VCaP (cell line): ENCODE measurements at regions not wholly inside any gene's neighbourhood (a gene's known extent, or its start where the extent isn't known, plus 50 kb on each side); places are given as distances from the start of the nearest gene placed in this dataset.

Source experiments
- H3K27ac ChIP-seq: fragments of 450-650 bp; 2 replicates; pipeline ENCODE4 v1.5.1; 2017
- TF ChIP-seq, protein P1 (sequence below): fragments of 450-650 bp; conservative IDR thresholded peaks from 2 replicates; pipeline ENCODE4 v1.5.1; 2017; ENCODE audit warnings: mild to moderate bottlenecking, moderate library complexity

DNA sequence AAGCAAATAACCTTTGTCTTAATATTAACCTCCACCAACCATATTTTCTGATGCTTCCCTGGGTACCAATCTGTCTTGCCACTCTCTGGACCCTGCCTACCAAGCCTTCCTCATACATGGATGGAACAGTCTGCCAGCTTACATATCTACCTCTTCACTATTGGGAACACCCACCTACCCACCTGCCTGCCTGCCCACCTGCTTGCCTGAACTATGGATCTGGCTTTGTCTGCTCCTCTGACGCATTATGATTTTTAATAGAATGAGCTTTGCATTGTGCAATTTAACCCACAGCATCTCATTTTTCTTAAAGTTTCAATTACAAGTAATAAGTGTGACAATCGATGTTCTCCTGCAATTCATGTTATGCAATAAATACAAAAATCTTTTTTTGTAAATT is 137.9 kb upstream of the LSM8 start:
- TF ChIP-seq, protein P1, sequence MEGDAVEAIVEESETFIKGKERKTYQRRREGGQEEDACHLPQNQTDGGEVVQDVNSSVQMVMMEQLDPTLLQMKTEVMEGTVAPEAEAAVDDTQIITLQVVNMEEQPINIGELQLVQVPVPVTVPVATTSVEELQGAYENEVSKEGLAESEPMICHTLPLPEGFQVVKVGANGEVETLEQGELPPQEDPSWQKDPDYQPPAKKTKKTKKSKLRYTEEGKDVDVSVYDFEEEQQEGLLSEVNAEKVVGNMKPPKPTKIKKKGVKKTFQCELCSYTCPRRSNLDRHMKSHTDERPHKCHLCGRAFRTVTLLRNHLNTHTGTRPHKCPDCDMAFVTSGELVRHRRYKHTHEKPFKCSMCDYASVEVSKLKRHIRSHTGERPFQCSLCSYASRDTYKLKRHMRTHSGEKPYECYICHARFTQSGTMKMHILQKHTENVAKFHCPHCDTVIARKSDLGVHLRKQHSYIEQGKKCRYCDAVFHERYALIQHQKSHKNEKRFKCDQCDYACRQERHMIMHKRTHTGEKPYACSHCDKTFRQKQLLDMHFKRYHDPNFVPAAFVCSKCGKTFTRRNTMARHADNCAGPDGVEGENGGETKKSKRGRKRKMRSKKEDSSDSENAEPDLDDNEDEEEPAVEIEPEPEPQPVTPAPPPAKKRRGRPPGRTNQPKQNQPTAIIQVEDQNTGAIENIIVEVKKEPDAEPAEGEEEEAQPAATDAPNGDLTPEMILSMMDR = no peak
- no peak overlapping the region for H3K27ac ChIP-seq

DNA sequence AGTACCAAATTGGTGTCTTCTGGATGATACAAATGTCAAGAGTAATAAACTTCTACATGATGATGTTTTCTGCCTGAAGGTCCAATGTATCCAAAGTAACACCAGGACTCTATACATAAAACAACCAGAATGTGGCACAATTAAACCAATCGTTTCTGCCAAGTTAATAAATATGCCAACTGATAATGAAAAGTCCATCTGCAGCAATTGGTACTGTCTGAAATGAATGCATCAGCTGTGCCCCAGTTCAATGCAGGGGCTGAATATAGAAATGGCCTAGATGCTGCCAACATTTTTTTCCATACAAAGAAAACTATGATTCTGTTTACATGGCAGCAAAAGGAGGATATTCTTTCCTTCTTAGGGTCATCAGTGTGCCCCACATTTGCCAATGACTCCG is 137.2 kb upstream of the LSM8 start:
- H3K27ac ChIP-seq = no peak overlapping the region
- TF ChIP-seq, protein P1 = no peak

DNA sequence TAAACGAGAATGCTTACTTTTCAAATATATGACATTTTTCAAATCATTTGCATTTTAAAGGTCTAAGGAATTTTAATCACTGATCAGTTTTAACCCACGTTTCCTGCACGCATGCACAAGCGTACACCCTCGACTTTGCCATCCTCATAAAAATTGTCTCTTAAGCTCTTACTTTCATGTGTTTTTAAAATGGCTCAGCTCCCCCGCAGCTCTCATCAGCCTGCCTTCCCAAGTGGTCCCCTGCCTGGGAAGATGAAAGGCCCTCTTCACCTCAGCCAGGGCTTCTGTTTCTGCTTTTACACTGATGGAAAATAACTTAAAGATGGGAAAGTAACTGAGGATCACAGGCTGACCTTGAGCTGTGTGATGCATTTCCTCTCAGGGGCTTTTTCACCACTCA is 131.6 kb upstream of the LSM8 start:
- TF ChIP-seq, protein P1 = no peak
- H3K27ac ChIP-seq = no peak overlapping the region

DNA sequence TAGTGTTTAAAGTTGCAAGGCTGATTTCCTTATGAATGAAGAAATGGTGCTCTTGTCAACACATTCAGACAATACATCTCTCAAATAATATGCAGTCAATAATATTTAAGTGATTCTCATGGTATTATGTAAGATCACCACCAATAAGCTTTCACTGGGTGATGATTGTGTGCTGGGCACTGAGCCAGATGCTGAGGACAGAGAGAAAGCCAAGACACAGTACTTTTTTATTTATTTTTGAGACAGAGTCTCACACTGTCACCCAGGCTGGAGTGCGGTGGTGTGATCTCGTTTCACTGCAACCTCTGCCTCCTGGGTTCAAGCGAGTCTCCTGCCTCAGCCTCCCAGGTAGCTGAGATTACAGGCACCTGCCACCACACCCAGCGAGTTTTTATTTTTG is 130.6 kb upstream of the LSM8 start:
- TF ChIP-seq, protein P1 = no peak
- no peak overlapping the region for H3K27ac ChIP-seq

DNA sequence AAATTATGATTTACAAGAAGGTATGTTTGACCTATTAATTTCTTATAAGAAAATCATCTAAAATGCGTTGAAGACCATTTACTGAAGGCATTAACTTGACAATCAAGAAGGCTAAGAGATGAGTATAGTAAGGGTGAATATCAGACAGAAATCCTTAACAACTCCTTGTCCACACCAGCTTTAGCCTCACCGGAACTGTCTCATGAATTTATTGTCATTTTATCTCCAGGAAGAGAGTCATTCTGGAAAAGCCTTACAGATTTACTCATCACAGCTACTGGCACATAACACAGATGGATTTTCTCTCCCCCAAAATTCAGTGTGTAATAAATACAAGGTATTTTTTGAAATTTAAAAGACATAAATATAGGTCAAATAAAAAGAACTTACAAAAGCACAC is 129.4 kb upstream of the LSM8 start:
- H3K27ac ChIP-seq = no peak overlapping the region
- TF ChIP-seq, protein P1 = no peak

DNA sequence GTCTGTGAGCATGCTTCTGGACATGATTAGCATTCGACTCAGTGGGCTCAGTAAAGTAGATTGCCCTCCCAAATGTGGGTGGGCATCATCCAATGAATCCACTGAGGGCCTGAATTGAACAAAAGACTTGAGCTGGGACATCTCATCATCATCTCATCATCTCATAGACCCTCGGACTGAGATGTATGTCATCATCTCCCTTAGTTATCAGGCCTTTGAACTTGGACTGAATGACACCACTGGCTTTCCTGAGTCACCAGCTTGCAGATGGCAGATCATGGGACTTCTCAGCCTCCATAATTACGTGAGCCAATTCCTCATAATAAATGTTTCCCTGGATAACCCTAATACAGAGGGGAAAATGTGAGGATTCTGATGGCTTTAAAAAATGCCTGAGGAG is 128.3 kb upstream of the LSM8 start:
- TF ChIP-seq, protein P1 = no peak
- H3K27ac ChIP-seq = no peak overlapping the region

DNA sequence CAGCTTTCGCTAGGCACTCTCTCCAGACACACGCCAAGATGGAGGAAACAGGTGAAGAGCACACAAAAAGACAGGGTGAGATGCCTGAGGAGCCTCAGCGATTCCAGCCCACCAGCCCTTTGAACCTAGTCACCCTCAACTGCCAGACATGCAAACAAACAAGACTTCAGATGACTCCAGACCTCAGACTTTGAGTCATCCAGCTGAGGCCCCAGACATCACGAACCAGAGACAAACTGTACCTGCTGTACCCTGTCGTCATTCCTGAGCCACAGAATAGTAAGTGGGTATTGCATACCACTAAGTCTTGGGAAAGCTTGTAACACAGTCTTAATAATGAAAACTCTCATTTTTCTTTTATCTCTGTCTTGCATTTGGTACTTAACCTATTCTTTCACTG is 126.6 kb upstream of the LSM8 start:
- no peak overlapping the region for H3K27ac ChIP-seq
- TF ChIP-seq, protein P1 = no peak

DNA sequence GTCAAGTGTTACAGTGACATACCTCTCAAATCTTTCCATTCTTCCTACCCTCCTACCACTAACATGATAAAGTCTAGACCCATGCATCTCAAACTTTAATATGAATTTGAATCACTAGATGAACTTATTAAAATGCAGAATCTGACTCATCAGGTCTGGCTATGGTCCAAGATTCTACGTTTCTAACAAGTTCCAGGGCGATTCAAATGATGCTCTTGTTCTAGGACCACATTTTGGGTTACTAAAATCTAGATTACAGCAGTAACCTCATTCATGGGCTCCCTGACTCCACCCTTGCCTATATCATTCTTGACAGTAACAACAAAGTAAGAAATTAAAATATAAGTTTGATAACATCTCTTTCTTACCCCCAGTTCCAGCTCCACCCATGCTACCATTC is 124.8 kb upstream of the LSM8 start:
- TF ChIP-seq, protein P1 = no peak
- no peak overlapping the region for H3K27ac ChIP-seq
